Liver (tissue), 8 donors: ENCODE measurements at regions not wholly inside any gene's neighbourhood (a gene's known extent, or its start where the extent isn't known, plus 50 kb on each side); places are given as distances from the start of the nearest gene placed in this dataset.
A peak's percentile ranks its signal among the peaks of the same experiment; 100 is the strongest.

Source experiments
- DNase-seq: peaks from one replicate; pipeline ENCODE4 v3.0.0-alpha.2; 2017; ENCODE audit warnings: low spot score
- H3K27ac ChIP-seq, 2 donors: one replicate each; pipeline ENCODE4 v1.7.0; 2013; ENCODE audit warnings: inconsistent platforms in 2 of 2, low read length in 2 of 2, control low read depth in 1 of 2, low read depth in 1 of 2, mild to moderate bottlenecking in 1 of 2
- H3K27me3 ChIP-seq, 4 donors: one replicate each; pipeline versions ENCODE4 v1.6.1 to v1.7.0; 2013; ENCODE audit warnings: low read length in 3 of 4, inconsistent platforms in 1 of 4, mild to moderate bottlenecking in 1 of 4, moderate library complexity in 1 of 4; ENCODE audit not compliant: control insufficient read depth in 4 of 4, insufficient read depth in 4 of 4
- H3K36me3 ChIP-seq, 4 donors: one replicate each; pipeline versions ENCODE4 v1.6.1 to v1.7.0; 2013; ENCODE audit warnings: low read length in 3 of 4, mild to moderate bottlenecking in 3 of 4, low read depth in 1 of 4, moderate library complexity in 1 of 4; ENCODE audit not compliant: control insufficient read depth in 4 of 4, insufficient read depth in 3 of 4
- H3K4me1 ChIP-seq, 4 donors: one replicate each; pipeline versions ENCODE4 v1.6.1 to v1.7.0; 2013; ENCODE audit warnings: low read length in 3 of 4, mild to moderate bottlenecking in 3 of 4, moderate library complexity in 1 of 4; ENCODE audit not compliant: control insufficient read depth in 4 of 4, insufficient read depth in 4 of 4
- H3K4me3 ChIP-seq, 3 donors: one replicate each; pipeline versions ENCODE4 v1.6.1 to v1.7.0; 2013; ENCODE audit warnings: low read length in 3 of 3, control low read depth in 1 of 3, low read depth in 1 of 3, mild to moderate bottlenecking in 1 of 3
- H3K9ac ChIP-seq, 2 donors: one replicate each; pipeline ENCODE4 v1.7.0; 2013; ENCODE audit warnings: low read length in 2 of 2, mild to moderate bottlenecking in 2 of 2, moderate library complexity in 2 of 2, control low read depth in 1 of 2, low read depth in 1 of 2
- H3K9me3 ChIP-seq, 4 donors: one replicate each; pipeline versions ENCODE4 v1.6.1 to v1.7.0; 2013; ENCODE audit warnings: low read length in 3 of 4; ENCODE audit not compliant: control insufficient read depth in 4 of 4
- ATF3 ChIP-seq: IDR thresholded peaks from 2 replicates; pipeline ENCODE4 v1.6.1; 2016; ENCODE audit warnings: antibody characterized with exemption
- CTCF ChIP-seq: fragments of 150-350 bp; IDR thresholded peaks from 2 replicates; pipeline ENCODE4 v1.5.1; 2017; ENCODE audit warnings: improper control_type of control experiment, low read depth, low read length; ENCODE audit not compliant: missing input control
- FOXA1 ChIP-seq: IDR thresholded peaks from 2 replicates; pipeline ENCODE4 v1.6.1; 2016; ENCODE audit warnings: antibody characterized with exemption
- FOXA2 ChIP-seq: IDR thresholded peaks from 2 replicates; pipeline ENCODE4 v1.6.1; 2016; ENCODE audit warnings: antibody characterized with exemption
- GABPA ChIP-seq, 2 donors: IDR thresholded peaks in 1 of 2; conservative IDR thresholded peaks in 1 of 2; 2 replicates each; pipeline ENCODE4 v1.6.1; 2016; ENCODE audit warnings: antibody characterized with exemption in 2 of 2, mild to moderate bottlenecking in 1 of 2, moderate library complexity in 1 of 2
- HNF4A ChIP-seq, 2 donors: conservative IDR thresholded peaks; 2 replicates each; pipeline ENCODE4 v1.6.1; 2016; ENCODE audit warnings: antibody characterized with exemption in 2 of 2, mild to moderate bottlenecking in 2 of 2
- HNF4G ChIP-seq: IDR thresholded peaks from 2 replicates; pipeline ENCODE4 v1.6.1; 2016; ENCODE audit warnings: antibody characterized with exemption
- JUND ChIP-seq, 2 donors: IDR thresholded peaks; 2 replicates each; pipeline ENCODE4 v1.6.1; 2016; ENCODE audit warnings: antibody characterized with exemption in 2 of 2
- MAX ChIP-seq: IDR thresholded peaks from 2 replicates; pipeline ENCODE4 v1.6.1; 2016; ENCODE audit warnings: antibody characterized with exemption
- NR2F2 ChIP-seq: IDR thresholded peaks from 2 replicates; pipeline ENCODE4 v1.6.1; 2016; ENCODE audit warnings: antibody characterized with exemption
- RAD21 ChIP-seq, 2 donors: IDR thresholded peaks; 2 replicates each; pipeline ENCODE4 v1.6.1; 2016; ENCODE audit warnings: antibody characterized with exemption in 2 of 2, mild to moderate bottlenecking in 2 of 2
- REST ChIP-seq: IDR thresholded peaks from 2 replicates; pipeline ENCODE4 v1.6.1; 2016; ENCODE audit warnings: antibody characterized with exemption, mild to moderate bottlenecking
- SP1 ChIP-seq: IDR thresholded peaks from 2 replicates; pipeline ENCODE4 v1.6.1; 2018; ENCODE audit warnings: antibody characterized with exemption, mild to moderate bottlenecking
- TAF1 ChIP-seq: conservative IDR thresholded peaks from 2 replicates; pipeline ENCODE4 v1.6.1; 2016; ENCODE audit warnings: antibody characterized with exemption, mild to moderate bottlenecking
- WGBS: extraction: QIAGEN DNeasy Blood & Tissue Kit; methylation state at CpG from one replicate; pipeline ENCODE4 v1.1.7; 2013; 5-methylcytosine and 5-hydroxymethylcytosine counted together
- donor health status: healthy.
- donor health status: healthy.
- donor health status: healthy.
- donor health status: healthy.
- donor health status: healthy.

GRCh38 chr1:55703726-55704363 is 488.7 kb upstream of the USP24 start:
- no peaks in the 10 kb centered on the region for H3K9me3 ChIP-seq
- DNase-seq: no peak
- no peaks in the 10 kb centered on the region for H3K27me3 ChIP-seq
- 77% methylated on average over 8 of the region's 8 CpGs for WGBS
- TF ChIP-seq FOXA1 (no peak), ATF3 (no peak), MAX (no peak), HNF4G (no peak), FOXA2 (no peak), JUND (IDR thresholded peaks at IDR 0.05) (no peak)
- H3K36me3 ChIP-seq: no peaks in the 10 kb centered on the region
- no peak overlapping the region for H3K9ac ChIP-seq
- no peak overlapping the region for H3K27ac ChIP-seq
- no peak overlapping the region for H3K4me3 ChIP-seq
- peaks cover 0 to 1% (median 0%) of the 10 kb centered on the region in 4 donors for H3K4me1 ChIP-seq

GRCh38 chr1:55702064-55702463 is 486.9 kb upstream of the USP24 start:
- Histone ChIP-seq H3K27me3 (no peaks in the 10 kb centered on the region), H3K4me3 (no peak overlapping the region), H3K9ac (no peak overlapping the region), H3K9me3 (no peaks in the 10 kb centered on the region), H3K36me3 (no peaks in the 10 kb centered on the region), H3K4me1 (peaks cover 0 to 1% (median 0%) of the 10 kb centered on the region in 4 donors), H3K27ac (no peak overlapping the region)
- 40% methylated on average over 1 of the region's 1 CpG for WGBS
- no peak for TF ChIP-seq TAF1
- TF ChIP-seq HNF4A (conservative IDR thresholded peaks at IDR 0.05): no peak
- peak; percentile 82 for TF ChIP-seq CTCF
- peak; percentile 89 to 90 for TF ChIP-seq RAD21 (IDR thresholded peaks at IDR 0.05)
- no peak for DNase-seq

GRCh38 chr1:55700359-55701130 is 485.4 kb upstream of the USP24 start:
- Histone ChIP-seq H3K4me3 (no peak overlapping the region), H3K27me3 (no peaks in the 10 kb centered on the region), H3K27ac (no peak overlapping the region), H3K36me3 (no peaks in the 10 kb centered on the region), H3K4me1 (no peaks in the 10 kb centered on the region), H3K9ac (no peak overlapping the region), H3K9me3 (no peaks in the 10 kb centered on the region)
- DNase-seq: no peak
- TF ChIP-seq SP1 (no peak), GABPA (IDR thresholded peaks at IDR 0.05 in 1 of 2, conservative IDR thresholded peaks at IDR 0.05 in 1 of 2) (no peak), NR2F2 (no peak), REST (no peak), JUND (IDR thresholded peaks at IDR 0.05) (no peak), FOXA1 (no peak)
- WGBS: 86% methylated on average over 2 of the region's 2 CpGs
